SW480 (cell line): ENCODE measurements at regions not wholly inside any gene's neighbourhood (a gene's known extent, or its start where the extent isn't known, plus 50 kb on each side); places are given as distances from the start of the nearest gene placed in this dataset.

Experiments used
- DNase-seq: peaks from one replicate; pipeline ENCODE4 v3.0.0-alpha.2; 2016; ENCODE audit warnings: low spot score

DNA sequence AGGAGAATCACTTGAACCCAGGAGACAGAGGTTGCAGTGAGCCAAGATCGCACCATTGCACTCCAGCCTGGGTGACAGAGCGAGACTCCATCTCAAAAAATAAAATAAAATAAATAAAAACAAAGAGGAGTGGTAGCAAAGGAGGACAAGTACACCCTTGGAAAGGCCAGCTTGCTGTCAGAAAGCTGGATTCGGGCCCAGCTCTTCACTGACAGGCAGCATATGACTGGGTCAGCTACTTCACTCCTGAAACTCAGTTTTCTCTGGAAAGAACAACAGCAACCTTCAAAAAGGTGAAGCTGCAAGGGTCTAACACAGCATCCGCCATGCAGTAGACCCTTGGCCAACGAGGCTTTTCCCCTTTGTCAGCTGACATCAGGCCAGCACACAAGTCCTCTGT is 156.0 kb upstream of the TIAM1 start:
- DNase-seq: no peak

DNA sequence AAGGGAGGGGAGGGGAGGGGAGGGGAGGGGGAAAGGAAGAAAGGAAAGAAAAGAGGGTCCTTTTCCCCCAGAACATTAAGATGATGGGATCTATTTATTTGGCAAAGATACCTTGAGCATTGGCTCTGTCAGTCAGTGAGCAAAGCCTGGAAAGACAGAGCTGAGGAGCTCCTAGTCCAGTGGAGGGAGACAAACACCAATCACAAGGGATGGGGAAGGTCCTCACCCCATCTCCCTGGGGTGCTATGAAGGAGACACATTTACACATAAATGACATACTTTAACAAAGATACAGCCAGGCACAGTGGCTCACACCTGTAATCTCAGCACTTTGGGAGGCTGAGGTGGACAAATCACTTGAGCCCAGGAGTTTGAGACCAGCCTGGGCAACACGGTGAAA is 154.9 kb upstream of the TIAM1 start:
- DNase-seq: no peak

DNA sequence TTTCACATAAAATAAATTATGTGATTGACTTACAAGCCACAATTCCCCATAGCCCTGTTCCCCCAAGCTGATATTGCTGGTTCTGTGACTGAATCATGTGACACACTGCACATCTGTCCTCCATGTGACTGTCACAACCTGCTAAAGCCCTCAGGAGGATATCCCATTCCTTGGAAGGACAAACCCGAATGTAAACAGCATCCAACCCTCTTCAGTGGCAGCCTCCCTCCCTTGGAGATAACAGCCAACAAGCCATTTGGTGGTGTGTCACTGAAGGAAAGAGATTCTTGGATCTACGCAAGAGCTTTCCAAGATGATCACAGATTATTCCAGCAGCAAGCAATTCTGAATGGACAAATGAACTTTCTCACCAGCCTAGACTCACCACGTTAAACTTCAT is 153.9 kb upstream of the TIAM1 start:
- DNase-seq: no peak

GRCh38 chr21:31493350-31493880 is 149.4 kb upstream of the TIAM1 start:
- DNase-seq: no peak

DNA sequence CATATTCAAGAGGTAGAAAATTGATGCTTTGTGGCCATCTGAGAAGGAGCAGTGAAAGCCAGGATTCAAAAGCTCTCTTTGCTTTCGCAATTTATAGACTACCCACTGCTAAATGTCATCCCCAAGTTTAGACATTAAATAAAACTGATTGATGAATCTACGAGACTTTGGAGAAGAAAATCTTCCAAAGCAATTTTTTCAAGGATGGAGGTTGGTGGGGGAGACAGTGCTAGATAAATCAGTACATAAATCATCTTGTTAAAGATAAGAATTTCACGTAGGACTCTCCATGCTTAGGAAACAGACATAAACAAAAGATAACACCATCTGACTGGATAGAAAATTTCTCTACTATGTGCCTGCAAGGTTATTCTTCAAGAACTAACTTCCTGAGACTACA is 147.6 kb upstream of the TIAM1 start:
- no peak for DNase-seq

GRCh38 chr21:31490443-31490842 is 146.4 kb upstream of the TIAM1 start:
- no peak for DNase-seq

DNA sequence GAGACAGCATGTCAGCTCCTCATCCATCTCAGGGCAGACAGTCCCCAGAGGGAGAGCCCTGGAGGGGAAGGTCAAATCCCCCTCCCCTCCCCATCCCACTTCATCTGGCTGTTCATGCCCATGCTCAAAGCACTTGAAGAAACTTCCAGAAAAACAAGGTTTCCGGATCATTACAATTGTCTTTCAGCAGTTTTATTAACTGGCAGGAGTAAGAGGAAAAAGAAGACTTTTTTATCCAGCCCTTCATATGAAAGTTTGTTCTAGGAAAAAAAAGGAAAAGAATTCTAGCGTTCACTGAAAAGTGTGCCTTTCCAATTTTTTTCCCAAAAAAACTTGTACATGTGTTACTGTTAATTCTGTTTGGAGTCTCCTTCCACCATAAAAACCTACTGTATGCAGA is 145.7 kb upstream of the TIAM1 start:
- no peak for DNase-seq

DNA sequence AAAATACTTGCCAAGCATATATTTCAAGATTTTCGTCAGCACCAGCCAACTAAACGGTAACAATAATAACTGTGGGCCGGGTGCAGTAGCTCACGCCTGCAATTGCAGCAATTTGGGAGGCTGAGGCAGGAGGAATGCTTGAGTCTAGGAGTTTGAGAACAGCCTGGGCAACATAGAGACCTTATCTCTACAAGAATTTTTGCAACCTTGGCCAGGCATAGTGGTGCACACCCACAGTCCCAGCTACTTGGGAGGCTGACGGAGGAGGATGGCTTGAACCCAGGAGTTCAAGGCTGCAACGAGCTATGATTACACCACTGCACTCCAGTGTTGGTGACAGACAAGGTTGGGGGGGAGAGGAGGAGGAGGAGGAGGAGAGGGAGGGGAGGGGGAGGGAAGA is 145.0 kb upstream of the TIAM1 start:
- no peak for DNase-seq

DNA sequence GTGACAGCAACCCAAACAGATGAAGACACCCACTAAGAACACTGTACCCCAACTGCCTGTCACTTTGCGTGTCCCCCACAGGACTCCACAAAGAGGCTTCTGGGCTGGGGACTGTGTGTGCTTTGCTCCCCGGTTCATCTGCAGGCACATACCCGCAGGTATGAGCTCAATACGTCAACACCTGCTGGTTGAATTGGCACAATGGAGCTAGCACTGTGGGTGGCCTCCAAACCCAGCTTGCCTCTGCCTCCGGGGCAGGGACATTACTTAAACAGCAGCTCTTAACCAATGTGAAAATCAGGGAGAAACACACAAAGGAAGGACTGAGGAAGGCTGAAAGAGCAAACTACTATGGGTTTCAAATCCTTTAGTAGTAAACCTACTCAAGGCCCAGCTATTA is 140.2 kb upstream of the TIAM1 start:
- DNase-seq: no peak

DNA sequence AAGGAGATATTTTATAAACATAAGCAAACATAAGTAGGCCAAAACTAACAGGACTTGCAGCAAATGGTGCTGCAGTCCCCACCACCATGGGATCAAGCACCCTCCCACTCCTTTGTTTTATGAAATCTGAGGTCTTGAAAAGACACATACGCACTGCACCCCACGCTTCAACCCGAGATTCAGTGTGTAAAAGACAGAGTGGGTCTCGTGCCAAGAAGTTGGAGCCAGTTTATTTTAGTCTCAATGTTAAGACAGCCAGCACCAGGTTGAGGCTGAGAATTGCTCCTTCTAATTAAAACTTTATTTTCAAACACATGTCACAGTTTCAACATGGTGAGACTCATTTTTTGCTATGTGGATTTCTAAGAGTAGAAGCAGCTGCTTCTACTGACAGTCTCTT is 139.1 kb upstream of the TIAM1 start:
- no peak for DNase-seq

GRCh38 chr21:31482460-31482859 is 138.4 kb upstream of the TIAM1 start:
- no peak for DNase-seq

GRCh38 chr21:31480228-31480627 is 136.2 kb upstream of the TIAM1 start:
- DNase-seq: no peak

DNA sequence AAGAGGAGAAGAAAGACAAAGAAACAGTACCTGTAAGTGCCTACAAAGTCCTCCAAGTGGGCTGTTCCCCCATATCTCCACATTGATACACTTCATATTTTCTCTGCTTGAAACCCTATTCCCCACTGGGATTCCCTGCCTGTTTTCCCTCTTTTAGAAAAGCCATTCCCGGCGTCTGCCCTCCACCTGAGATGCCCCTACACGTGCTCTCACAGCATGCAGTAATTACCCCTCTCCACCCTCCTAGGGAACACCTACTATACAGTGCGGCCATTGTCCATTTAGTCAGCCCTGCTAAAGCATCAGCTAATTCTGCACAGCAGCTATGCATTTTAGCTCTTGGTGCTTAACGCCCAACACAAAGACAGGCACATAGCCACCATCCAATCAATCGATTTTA is 135.7 kb upstream of the TIAM1 start:
- no peak for DNase-seq

DNA sequence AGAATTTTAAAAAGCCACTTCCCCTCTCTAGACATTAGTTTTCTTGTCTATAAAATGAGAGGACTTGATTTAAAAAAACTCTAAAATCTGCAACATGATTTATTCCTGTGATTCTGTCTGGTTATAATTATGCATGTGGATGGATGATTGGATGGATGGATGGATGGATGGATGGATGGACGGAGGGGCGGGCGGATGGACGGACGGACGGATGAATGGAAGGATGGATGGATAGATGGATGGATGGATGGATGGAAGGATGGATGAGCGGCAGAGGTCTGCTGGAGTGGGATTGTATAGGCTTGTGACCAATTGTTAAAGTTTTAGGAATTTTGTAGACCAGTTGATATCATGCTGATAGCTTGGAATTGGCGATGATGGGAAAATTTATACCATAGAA is 135.2 kb upstream of the TIAM1 start:
- no peak for DNase-seq

DNA sequence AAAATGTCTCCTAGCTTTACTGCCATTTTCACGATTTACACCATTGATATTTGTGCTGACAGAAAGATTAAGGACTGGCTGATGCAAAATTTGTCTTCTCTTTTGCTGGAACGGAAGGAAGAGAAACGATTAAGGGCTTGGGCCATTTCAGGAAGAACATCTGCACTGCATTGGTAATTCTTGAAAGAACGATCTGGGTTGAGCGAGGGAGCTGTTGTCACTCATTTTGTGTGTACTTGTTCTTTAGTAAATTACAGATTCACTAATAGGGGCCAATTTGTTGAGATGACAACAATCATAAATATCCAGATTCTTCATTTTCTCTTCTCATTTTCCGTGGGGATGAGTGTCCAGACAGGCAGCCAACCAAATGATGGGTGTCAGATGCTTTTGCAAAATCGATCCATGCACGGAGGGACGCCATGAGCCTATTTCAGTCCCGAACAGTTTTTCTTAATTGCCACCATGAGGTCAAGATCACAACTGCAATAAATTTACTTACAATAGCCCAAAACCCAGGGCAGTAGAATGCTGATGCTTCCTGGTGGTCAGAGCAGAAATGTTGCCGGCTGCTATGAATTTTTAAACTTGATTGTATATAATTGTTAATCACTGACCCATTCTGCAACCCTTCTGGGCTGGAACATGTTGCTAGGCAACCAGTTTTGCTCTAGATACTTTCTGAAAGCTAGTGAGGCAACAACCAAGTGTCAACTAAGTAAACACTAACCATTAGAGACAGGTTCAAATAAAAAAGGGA is 132.4 kb upstream of the TIAM1 start:
- DNase-seq: no peak

- no peak for DNase-seq
Observed at GRCh38 chr21:31475223-31475622, 131.2 kb upstream of the TIAM1 start.

GRCh38 chr21:31473685-31474345 is 129.8 kb upstream of the TIAM1 start:
- DNase-seq: no peak

DNA sequence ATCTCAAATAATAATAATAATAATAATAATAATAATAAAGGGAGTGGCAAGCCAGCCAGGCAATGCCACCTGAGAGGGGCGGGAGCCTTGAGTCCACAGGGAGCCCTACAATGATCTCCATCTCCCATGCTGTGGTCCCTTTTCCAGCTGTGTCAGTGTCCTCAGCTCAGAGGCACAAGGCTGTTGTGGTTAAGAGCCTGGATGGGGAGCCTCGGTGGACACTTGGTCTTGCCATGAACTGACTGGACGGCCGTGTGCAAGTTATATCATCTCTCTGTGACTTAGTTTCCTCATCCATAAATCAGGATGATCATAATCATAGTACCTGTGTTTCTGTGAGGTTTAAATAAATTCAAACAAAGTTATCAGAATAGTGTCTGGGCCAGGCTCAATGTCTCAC is 127.8 kb upstream of the TIAM1 start:
- no peak for DNase-seq

DNA sequence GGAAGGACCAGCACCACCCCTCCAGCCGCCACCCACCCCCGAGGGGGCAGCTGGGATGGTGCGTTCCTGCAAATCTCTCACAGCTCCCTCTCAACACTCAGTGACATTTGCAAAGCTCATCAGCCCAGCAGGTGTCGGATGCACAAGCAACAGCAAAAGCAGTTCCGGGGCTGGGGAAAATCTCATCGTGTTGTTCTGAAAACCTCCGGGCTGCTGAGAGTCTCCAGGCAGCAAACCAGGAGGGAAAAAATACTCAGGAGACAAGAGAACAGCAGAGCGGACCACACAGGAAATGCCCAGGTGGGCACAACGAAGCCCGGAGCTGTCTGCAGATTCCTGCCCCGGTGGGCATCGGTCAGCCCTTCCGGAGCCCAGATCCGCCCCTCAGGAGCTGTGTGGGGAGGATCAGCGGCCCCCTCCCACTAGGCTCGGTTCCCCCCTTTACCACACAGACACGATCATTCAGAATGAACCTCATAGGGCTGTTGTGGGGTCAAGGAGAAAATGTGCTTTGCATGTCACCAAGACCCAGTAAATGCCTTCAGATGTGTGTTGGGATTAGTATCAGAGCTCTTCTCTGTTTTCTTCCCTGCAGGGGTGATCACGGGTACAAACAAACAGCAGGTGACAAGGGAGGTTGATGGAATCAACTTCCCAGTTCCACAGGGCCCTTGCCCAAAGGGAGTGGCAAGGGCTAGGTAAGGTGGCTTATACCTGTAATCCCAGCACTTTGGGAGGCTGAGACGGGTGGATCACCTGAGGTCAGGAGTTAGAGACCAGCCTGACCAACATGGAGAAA is 127.0 kb upstream of the TIAM1 start:
- DNase-seq: no peak

- no peak for DNase-seq
Observed at GRCh38 chr21:31460980-31461379, 116.9 kb upstream of the TIAM1 start.

DNA sequence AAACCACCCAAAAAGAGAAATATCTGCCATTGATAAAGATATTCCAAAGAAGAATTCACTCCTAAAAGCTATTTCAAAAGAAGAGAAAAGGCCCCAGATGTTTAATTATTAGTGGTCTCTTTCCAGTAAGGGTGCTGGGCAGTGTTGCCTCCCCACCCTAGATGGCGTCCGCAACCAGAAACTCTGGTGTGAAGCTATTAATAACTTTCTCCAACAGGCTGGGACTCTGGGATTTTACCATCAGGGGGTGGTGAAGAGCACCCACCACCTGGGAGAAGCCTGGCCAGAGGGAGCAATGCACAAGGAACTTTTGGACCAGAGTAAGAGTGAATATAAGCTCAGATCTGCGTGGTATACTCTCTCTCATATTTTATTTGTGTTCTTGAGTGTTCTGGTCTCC is 115.4 kb upstream of the TIAM1 start:
- peak; percentile 14 for DNase-seq

DNA sequence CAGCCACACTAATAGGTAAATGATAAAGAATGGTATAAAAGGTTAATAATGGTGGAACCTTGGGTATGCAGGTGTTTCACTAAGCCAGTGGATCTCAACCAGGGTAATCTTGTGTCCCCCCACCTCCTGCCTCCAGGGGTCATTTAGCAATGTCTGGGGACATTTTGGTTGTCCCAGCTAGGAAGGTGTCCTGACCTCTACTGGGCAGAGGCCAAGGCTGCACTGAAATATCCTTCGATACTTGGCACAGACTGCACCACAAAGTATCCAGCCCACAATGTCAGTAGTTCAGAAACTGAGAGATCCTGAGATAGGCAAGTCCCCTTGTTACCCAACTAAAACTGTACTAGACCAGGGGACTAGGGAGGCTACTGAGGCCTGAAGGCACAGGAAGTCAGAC is 113.6 kb upstream of the TIAM1 start:
- DNase-seq: no peak

GRCh38 chr21:31456201-31456600 is 112.1 kb upstream of the TIAM1 start:
- no peak for DNase-seq
